IPS DF 4.7 (cell line): ENCODE measurements at regions not wholly inside any gene's neighbourhood (a gene's known extent, or its start where the extent isn't known, plus 50 kb on each side); places are given as distances from the start of the nearest gene placed in this dataset.
"Not testable (repeated sequence)": the region's sequence is repeated elsewhere in the genome, so short reads cannot be mapped to it uniquely, and the experiment has no call there.

Source experiments
- DNase-seq: peaks from one replicate; pipeline ENCODE4 v3.0.0-alpha.2; 2013; ENCODE audit warnings: low spot score; ENCODE audit errors: extremely low read depth

DNA sequence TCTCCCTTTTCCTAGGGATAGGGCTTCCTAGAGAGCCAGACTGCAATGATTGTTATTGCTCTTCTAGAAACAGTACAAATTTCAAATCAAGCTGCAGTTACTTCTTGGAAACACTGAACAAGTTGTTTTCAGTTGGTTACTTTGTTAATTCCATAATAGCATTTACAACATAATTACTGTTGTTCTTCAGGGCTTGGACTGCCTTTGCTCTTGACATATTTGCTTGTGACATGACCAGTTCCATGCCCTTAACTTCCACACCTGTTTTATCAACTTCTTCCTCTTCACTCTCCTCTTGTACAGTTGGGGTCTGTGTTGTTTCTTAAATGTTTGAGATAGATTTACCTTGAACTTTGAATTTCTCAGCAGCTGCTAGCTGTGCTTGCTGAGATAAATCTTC, 104.4 kb downstream of the SEC23IP start:
- DNase-seq: no peak

DNA sequence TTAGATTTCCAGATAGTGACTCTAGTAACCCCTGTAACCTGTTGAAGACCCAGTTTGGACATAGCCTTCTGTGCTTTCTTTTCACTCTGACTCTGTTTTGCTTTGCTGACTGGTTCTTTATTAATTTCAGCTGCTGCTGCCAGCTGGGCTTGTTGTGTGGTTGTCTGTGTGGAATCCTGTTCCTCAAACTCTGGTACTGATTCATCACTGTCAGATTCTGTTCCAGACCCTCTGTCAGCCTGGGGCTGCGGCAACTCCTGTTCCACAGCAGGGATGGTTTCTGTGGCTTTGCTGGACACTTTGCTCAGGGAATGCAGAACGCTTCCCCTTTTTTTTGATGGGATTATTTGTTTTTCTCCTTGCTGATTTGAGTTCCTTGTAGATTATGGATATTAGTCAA, 104.9 kb downstream of the SEC23IP start:
- DNase-seq: no peak

DNA sequence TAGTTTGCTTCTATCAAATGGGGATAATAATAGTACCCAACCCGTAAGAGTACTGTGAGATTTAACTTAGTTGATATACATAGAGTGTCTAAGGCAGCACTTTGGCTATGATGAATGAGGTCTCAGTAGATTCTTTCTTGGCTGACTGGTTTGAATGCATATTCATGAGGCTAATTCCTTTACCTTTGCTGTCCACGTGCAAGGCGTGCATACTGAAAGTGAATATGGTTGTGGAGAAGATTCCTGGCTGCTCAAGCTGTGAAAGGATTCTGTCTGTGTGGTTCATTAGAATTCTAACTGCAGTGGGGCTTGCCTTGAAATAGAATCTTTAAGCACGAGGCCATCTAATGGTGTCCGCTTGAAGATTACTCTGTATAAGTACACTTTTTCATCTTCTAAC, 110.3 kb downstream of the SEC23IP start:
- DNase-seq: no peak

DNA sequence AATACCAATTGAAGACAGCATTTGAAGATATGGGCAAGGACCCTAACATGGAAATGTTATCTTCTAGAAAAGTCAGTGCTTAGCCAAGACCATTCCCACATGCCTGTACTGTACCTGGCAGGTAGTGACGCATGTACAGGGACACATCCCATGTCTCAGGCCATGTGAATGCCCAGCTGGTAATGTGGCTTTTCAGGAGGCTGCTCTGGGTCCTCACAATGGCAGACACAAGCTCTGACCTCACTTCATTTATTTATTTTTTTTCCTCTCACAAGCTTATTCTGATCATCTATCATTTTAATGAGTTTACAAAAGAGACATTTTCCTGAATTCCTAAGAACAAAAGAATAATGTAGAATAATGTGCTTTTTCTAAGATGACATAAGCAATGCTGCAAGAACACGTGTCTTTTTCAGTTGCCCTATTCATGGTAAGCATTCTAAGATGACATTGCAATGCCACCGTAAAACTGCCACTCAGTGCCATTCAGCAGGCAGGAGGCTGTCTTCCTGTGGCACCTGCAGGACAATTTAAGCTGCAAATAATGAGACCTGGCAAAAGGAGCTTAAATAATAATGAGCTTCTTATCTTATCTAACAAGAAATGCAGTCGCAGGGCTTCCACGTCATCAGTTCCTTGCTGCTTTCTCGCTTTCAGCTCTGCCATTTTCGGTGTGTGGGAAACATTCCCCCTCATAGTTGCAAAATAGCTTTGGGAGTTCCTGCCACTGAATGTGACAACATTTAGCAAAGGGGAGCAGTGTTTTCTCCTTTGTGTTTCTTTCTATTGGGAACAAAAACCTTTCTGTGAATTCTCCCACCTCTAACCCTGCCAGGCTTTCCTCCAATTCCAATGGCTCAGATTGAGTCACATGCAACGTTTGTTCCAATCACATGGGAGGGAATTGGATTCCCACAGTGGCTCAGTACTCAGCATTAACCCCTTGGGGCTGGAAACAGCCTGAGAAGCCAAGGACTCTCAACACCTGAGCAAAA, 113.0 kb downstream of the SEC23IP start:
- DNase-seq: no peak

DNA sequence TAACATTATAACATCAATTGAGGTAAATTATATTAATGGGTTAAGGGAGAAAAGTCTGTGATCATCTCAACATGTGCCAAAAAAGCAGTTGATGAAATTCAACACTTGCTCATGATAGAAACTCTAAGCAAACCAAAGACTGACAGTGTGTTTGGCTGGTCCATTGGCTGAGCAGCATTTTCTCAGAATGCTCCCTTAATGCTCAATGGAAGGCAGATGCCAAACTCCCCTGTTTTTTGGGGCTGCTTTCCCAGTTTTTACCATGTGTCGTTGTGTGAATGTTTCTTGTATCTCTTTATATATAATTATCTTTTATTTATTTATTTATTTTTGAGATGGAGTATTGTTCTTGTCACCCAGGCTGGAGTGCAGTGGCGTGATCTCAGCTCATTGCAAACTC, 114.7 kb downstream of the SEC23IP start:
- no peak for DNase-seq

DNA sequence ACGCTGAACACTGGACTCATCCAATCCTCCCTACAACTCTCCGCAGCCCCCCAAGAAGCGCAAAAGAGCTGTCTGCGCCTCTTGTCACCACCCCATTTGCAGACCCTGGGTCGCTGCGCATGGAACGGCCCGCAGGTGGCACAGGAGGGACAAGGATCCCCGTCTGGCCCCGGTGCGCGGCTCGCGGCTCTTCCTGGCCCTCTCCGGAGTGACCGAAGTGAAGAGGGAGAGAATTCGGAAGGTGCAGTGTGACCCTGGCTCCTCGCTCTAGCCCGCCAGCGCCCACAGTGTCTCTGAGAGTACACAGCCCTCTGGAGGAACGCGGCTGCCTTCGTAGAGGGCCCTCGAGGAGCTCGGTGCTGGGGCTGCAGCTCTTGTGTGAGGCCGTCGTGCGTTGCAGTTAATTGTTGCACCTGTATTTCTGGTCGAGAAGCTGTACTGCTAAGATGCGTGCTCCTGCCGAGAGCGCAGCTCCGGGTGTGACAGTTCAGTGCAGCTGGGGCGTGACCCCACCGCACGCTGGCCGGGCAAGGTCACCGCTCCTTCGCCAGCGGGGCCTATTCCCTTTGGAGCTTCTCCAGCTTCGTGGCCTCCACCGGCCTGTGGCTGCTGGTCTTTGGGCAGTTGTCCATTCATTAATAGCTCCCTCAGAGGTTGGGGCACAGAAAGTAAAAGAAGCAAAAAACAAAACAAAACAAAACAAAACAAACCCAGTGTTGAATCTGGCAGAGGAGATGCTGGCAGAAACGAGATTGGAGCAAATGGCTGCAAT, 119.0 kb downstream of the SEC23IP start:
- DNase-seq: no peak

DNA sequence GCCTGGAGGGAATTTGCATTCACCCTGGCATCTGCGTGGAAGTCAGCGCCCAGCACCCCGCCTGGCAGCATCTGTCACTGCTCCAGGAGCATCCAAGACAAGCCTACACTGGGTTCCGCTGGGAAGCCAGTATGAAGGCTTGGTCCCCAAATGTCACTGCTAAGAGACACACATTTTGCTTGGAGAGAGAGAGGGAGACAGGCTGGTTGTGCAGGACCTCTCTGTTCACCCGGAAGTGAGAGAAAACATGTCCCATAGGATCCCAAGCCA, 119.5 kb downstream of the SEC23IP start:
- no peak for DNase-seq

DNA sequence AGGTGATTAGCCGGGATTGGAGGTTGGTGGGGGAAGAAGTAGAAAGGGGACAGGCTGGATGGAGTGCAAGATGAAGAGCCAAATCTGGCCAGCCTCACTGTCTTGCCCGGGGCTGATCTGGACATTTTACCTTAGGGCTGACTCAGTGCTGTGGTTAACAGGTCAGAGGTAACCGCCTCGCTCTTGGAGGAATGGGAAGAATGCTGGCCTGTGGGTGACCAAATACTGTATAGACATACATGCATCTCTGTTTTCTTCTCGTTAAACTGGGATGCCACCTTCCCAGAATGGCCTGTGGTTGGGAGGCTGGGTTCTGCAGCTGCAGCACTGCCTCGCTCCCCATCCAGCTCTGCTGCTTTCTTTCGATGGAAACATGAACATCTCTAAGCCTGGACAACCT, 120.0 kb downstream of the SEC23IP start:
- DNase-seq: no peak

DNA sequence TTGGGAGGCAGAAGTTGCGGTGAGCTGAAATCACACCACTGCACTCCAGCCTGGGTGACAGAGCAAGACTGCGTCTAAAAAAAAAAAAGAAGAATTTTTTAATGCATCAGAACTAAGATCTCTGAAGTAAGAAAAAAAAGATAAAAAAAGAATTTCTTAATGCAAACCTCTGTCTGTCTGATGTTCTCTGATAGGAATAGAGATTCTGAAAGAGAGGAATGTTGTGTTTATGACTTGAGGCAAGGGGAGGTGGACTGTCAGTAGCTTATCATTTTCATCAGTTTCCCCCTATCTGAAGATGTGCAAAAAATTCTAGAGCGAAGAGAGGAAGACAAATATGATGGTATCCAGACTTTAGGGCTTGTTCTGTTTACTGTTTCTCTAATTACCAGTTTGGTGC, 121.5 kb downstream of the SEC23IP start:
- no peak for DNase-seq

DNA sequence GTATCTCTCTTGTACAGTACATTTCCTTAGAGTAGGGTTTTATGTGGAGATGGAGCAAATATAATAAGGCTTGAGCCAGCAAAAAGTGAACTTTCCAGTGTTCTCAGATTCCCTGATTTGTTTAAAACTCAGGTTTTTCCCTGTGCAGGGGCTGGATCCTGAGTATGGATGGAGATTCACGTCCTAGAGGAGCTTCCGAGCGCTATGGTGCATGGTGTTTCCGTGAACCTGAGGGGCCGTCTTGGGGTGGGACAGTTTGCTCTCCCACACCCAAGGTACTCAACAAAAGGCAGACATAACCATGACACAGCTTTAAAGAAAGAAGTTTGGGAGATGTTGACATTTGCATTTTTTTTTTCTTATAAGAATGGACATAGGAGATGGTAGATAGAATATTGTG, 122.5 kb downstream of the SEC23IP start:
- no peak for DNase-seq

DNA sequence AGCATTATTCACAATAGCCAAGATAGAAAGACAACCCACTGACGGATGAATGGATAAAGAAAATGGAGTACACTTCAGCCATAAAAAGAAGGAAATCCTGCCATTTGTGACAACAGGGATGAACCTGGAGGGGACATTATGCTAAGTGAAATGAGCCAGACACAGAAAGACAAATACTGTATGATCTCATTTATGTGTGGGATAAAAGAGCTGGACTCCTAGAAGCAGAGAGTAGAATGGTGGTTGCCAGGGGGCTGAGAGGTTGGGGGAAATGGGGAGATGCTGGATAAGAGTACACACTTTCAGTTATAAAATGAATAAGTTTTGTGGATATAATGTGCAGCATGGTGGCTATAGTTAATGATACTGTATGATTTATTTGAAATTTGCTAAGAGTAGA, 124.4 kb downstream of the SEC23IP start:
- DNase-seq: no peak

DNA sequence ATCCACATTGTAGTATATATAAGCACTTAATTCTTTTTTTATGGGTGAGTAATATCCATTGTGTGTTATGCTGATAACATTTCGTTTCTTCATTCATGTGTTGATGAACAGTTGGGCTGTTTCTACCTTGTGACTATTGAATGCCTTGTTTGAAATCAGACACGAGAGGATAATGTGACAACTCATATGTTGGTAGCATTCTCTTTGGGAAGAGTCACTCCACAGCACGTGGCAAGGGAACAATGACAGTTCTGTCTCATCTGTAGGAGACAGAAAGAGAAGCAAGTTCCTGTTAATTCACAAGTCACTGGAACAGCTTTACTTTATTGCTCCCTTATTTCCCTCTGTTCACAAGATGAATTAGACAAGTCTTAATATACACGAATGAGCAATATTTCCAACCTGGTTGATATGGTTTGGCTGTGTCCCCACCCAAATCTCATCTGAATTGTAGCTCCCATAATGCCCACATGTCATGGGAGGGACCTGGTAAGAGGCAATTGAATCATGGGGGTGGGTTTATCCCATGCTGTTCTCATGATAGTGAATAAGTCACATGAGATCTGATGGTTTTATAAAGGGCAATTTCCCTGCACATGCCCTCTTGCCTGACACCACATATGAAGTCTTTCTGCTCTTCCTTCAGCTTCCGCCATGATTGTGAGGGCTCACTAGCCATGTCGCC, 125.3 kb downstream of the SEC23IP start:
- no peak for DNase-seq

DNA sequence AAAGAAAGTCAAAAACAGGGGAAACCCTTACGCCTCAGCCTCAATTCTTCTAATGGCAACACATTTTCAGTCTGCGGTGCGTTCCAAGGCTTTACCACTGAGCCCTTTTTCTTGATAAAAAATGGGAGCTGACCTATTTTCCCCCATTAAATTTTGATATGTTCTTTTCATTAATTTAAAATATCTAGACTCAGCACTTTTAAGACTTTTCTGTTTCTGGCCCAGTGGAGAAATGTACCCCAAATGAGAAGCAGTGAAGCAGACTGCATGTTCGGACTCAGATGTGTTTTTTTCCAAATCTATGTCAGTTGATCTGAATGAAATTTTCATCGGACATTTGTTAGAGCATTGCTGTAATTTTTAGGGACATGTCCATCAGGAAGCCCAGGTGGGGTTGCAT, 126.2 kb downstream of the SEC23IP start:
- DNase-seq: no peak

DNA sequence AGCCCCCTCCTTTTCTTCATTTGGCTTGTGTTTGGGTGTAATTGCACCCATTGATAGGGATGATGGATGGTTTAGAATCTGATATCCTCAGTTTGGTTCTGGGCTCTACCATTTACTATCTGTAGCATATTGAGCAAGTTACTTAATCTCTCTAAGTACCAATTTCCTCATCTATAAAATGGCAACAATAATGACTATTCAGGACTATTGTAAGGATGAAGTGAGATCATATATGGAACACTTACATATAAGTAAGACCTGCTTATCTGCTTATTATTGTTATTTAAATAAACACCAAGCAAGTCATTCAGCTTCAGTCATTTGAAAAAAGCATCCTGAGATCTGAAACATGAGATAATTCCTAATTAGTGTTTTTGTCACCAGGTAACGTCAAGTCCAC, 127.0 kb downstream of the SEC23IP start:
- DNase-seq: no peak

DNA sequence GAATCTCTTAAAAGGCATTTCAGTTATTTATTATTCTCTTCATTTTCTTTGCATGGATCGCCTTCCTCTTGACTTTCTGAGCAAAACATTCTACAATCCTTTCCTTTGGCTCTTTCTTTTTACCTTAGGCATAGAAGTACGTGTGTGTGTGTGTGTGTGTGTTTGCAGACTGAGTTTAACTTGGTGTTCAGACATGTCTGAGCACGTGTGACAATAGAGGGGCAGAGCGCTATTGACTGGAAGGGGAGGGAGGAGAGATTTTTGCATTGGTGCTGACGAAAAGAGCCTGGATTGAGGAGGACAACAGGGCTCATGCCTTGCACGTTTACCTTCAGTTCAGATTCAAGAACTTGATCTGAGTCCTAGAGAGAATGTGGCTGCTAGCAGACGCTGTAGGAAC, 129.8 kb downstream of the SEC23IP start:
- DNase-seq: no peak

DNA sequence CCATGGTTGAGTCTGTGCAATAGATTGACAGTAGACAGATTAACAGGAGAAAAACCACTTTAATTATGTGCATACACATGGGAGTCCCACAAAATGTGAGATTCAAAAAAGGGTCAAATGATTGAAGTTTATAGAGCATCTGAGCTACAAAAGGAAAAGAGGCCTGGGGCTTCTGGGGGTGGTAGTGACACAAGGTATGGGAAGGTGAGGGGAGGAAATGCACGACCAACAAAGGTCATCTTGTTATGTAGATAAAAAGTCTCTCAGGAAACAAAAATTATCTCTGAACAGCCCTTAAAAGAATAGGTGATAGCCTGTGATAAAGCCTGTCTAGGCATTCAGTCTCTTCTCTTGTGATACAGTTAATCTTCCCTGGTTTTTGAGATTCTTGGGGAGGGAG, 141.7 kb downstream of the SEC23IP start:
- DNase-seq: no peak

DNA sequence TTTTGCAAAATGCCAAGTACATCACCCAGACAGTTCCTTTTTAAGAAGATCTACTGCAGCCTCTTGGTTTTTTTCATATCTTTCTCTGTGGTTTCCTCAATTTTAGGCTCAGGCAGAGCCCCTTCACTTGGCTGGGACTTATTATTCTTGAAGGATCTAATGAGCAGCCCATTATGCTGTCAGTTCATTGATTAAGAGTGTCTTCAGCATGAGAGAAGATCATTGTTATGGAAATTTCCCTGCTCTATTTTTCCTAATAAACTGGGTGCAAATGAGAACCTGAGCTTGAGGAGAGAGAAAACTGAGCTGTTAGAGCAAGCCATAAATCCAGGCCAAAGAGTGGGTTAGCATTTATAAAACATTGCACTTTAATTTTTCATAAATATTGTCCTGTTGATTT, 146.5 kb downstream of the SEC23IP start:
- DNase-seq: no peak

DNA sequence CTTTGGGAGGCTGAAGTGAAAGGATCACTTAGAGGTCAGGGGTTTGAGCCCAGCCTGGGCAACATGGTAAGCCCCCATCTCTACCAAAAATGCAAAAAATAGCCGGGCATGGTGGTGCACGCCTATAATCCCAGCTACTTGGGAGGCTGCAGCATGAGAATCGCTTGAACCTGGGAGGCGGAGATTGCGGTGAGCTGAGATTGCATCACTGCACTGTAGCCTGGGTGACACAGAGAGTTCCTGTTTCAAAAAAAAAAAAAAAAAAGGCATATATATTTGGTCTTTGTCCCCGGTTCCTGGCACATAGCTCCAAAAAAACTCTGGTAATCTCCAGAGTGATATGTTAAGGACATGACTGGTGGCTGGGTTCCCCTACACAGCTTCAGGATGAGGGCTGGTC, 147.3 kb downstream of the SEC23IP start:
- DNase-seq: no peak

DNA sequence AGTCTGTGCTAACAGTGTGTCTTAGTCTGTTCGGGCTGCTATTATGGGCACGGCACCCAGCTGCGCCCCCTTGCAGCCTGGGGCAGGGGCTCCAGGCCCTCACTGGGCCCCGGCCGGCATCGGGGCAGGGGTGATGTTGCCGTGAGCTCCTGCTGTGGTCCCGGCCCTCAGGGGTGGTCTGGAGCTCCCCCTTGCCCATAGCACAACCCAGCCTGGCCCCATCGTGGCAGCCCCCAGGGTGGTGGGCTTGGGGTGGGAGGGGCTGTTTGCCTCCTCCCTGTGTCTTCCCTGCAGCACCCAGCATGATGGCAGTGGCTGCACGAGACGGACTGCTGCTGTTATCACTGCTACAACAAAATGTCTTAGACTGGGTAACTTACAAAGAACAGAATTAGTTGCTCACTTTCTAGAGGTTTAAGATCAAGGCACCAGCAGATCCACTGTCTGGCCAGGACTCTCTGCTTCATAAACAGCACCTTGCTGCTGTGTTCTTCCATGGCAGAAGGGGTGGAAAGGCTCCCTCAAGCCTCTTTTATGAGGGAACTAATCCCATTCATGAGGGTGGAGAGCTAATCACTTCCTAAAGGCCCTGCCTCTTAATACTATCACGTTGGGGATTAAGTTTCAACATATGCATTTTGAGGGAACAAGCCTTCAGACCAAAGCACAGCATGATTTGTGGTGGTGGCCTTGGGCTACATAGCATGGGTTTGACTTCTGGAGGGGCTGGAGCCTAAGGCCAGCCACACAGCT, 149.5 kb downstream of the SEC23IP start:
- DNase-seq: no peak

DNA sequence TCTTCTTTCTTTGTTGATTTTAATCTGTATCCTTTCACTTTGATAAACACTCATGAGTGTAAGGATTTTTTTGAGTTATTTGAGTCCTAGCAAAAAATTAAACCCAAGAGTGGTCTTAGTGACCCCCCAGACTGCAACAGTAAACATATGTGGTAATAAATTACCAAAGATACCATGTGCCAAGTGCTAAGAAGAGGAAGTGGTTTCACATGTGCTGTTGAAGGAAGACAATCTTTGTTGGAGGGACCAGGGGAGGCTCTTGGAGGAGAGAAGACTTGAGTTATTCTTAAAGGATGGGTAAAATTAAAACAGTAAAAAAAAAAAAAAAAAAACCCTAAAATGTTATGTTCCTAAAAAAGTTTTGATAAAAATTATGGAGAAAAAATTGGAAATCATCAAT, 150.2 kb downstream of the SEC23IP start:
- DNase-seq: no peak

DNA sequence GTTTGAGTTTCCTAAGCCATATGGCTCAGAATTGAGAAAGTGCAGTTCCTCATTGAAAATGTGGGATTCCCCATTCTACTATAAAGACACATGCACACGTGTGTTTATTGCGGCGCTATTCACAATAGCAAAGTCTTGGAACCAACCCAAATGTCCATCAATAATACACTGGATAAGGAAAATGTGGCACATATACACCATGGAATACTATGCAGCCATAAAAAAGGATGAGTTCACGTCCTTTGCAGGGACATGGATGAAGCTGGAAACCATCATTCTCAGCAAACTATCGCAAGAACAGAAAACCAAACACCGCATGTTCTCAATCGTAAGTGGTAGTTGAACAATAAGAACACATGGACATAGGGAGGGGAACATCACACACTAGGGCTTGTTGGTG, 154.8 kb downstream of the SEC23IP start:
- DNase-seq: not testable (repeated sequence)

DNA sequence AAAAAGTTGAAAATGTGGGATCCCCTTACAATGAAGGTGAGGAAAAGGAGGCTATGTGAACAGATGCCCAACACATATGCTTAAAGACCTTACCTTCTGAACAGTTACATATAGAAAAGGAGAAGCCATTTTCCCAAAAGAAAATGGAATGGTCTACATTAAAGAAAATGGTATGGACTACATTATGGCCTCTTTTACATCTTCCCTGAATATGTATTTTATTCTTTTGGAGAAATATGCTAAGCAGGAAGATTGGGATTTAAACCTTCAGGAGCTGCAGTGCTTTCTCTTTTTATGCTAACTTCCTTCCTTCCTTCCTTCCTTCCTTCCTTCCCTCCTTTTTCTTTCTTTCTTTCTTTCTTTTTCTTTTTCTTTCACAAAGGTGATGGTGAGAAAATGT, 155.4 kb downstream of the SEC23IP start:
- no peak for DNase-seq
